Ishikawa (cell line): ENCODE measurements at regions not wholly inside any gene's neighbourhood (a gene's known extent, or its start where the extent isn't known, plus 50 kb on each side); places are given as distances from the start of the nearest gene placed in this dataset.

ENCODE experiments used
- CREB1 ChIP-seq: IDR thresholded peaks from 2 replicates; pipeline ENCODE4 v1.6.1; 2012; ENCODE audit warnings: low read depth
- EP300 ChIP-seq: IDR thresholded peaks from 2 replicates; pipeline ENCODE4 v1.6.1; 2012; ENCODE audit warnings: borderline replicate concordance
- NFIC ChIP-seq: IDR thresholded peaks from 2 replicates; pipeline ENCODE4 v1.6.1; 2012
- RAD21 ChIP-seq: IDR thresholded peaks from 2 replicates; pipeline ENCODE4 v1.6.1; 2012; ENCODE audit warnings: low read depth
- USF1 ChIP-seq: IDR thresholded peaks from 2 replicates; pipeline ENCODE4 v1.6.1; 2012

DNA sequence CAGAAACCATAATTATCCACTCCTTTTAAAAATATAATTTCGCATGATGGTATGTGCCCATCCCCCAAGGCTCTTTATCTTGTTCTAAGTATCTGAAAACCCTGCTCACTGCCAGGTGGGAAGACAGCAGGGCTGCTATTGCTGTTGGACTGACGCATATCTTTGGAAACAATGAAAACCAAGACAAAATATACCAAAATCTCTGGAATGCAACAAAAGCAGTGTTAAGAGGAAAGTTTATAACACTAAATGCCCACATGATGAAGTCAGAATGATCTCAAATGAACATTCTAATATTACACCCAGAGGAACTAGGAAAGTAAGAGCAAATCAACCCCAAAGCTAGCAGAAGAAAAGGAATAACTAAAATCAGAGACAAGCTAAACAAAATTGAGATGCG, 162.0 kb downstream of the FAM47B start:
- TF ChIP-seq RAD21 (no peak), EP300 (no peak), NFIC (no peak), CREB1 (no peak), USF1 (no peak)
